ENCODE measurements at regions not wholly inside any gene's neighbourhood (a gene's known extent, or its start where the extent isn't known, plus 50 kb on each side); places are given as distances from the start of the nearest gene placed in this dataset.

DNA sequence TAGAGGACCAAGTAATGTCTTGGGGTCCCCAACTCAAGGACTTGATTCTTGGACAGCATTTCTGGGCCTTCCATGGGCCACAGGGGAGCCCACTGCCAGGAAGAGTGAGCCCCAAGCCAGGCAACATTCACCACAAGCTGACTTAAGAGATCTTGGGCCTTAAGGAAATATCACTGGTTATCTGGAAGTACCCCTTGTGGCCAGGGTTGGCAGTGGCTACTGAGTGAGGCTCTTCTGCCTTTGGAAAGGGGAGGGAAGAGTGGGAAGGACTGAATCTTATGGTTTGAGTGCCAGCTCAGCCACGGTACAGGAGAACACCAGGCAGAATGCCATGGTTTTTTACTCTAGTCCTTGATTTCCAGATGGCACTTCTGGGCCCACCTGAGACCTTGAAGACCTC lies 228.9 kb upstream of the RGS18 start:
- H3K4me2 ChIP-seq (ENCODE audit: low read depth, low read length), result no peak overlapping the region
- DNase-seq (ENCODE audit: low spot score) (no peak), FAIRE-seq (no peak), ATAC-seq (no peak)
- POLR2A ChIA-PET, result no interaction called here
- no peak overlapping the region for H3K4me3 ChIP-seq (replicated peaks in 1 of 3; ENCODE audit: insufficient read depth in 1 of 3, low read depth in 2 of 3, low read length in 3 of 3)
- no peaks in the 10 kb centered on the region for H3K27me3 ChIP-seq (ENCODE audit: control insufficient read depth in 1 of 2, insufficient read depth in 2 of 2, low read length in 2 of 2)
- H3K9ac ChIP-seq (ENCODE audit: insufficient read depth, low read depth, low read length), result no peak overlapping the region
- no CpG with 5 or more reads among the region's 1 CpG for WGBS (ENCODE audit: low lambda C conversion rate)
- peaks cover 17% of the 10 kb centered on the region for H3K9me3 ChIP-seq (ENCODE audit: low read length)
- no peak overlapping the region for H2AFZ ChIP-seq (ENCODE audit: low read length)
- no peaks in the 10 kb centered on the region for H3K4me1 ChIP-seq (ENCODE audit: insufficient read depth, low read length)
- no peak overlapping the region for H3K27ac ChIP-seq (ENCODE audit: extremely low read length, insufficient read depth, low read length)
- CTCF ChIA-PET (ENCODE audit: low intra/inter-chr PET ratio, low total read pairs), result no interaction called here
- H3K36me3 ChIP-seq (replicated peaks in 1 of 2; ENCODE audit: control insufficient read depth in 1 of 2, insufficient read depth in 2 of 2, low read length in 2 of 2), result no peaks in the 10 kb centered on the region
- in situ Hi-C loops (cut with HindIII; ENCODE audit: extremely low pct_ligation_motif_present, low pct_unique_long_range_greater_than_20kb), result no loop called here
- no peaks in the 10 kb centered on the region for H3K79me2 ChIP-seq (ENCODE audit: insufficient read depth, low read length)
- intact Hi-C loops (cut with micrococcal nuclease; ENCODE audit: unreplicated experiment), result no loop called here
- H4K20me1 ChIP-seq (ENCODE audit: insufficient read depth, low read length), result no peaks in the 10 kb centered on the region
- no peak for TF ChIP-seq JUND (CRISPR knock-in tag; IDR thresholded peaks at IDR 0.05)
- TF ChIP-seq ZNF552 (CRISPR knock-in tag; IDR thresholded peaks at IDR 0.05; ENCODE audit: borderline replicate concordance), result no peak
- no peak for TF ChIP-seq YEATS2 (CRISPR knock-in tag; IDR thresholded peaks at IDR 0.05; ENCODE audit: borderline replicate concordance)
- no peak for TF ChIP-seq NR2F2 (IDR thresholded peaks at IDR 0.05; ENCODE audit: borderline replicate concordance, low read depth)
- TF ChIP-seq, protein P1, sequence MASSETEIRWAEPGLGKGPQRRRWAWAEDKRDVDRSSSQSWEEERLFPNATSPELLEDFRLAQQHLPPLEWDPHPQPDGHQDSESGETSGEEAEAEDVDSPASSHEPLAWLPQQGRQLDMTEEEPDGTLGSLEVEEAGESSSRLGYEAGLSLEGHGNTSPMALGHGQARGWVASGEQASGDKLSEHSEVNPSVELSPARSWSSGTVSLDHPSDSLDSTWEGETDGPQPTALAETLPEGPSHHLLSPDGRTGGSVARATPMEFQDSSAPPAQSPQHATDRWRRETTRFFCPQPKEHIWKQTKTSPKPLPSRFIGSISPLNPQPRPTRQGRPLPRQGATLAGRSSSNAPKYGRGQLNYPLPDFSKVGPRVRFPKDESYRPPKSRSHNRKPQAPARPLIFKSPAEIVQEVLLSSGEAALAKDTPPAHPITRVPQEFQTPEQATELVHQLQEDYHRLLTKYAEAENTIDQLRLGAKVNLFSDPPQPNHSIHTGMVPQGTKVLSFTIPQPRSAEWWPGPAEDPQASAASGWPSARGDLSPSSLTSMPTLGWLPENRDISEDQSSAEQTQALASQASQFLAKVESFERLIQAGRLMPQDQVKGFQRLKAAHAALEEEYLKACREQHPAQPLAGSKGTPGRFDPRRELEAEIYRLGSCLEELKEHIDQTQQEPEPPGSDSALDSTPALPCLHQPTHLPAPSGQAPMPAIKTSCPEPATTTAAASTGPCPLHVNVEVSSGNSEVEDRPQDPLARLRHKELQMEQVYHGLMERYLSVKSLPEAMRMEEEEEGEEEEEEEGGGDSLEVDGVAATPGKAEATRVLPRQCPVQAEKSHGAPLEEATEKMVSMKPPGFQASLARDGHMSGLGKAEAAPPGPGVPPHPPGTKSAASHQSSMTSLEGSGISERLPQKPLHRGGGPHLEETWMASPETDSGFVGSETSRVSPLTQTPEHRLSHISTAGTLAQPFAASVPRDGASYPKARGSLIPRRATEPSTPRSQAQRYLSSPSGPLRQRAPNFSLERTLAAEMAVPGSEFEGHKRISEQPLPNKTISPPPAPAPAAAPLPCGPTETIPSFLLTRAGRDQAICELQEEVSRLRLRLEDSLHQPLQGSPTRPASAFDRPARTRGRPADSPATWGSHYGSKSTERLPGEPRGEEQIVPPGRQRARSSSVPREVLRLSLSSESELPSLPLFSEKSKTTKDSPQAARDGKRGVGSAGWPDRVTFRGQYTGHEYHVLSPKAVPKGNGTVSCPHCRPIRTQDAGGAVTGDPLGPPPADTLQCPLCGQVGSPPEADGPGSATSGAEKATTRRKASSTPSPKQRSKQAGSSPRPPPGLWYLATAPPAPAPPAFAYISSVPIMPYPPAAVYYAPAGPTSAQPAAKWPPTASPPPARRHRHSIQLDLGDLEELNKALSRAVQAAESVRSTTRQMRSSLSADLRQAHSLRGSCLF (CRISPR knock-in tag; IDR thresholded peaks at IDR 0.05; ENCODE audit: borderline replicate concordance), result no peak
- no peak for TF ChIP-seq ZNF670 (CRISPR knock-in tag; IDR thresholded peaks at IDR 0.05; ENCODE audit: borderline replicate concordance)
- no TSS peak for BruUV-seq (replicated peaks)

All from HepG2 (cell line).